ENCODE measurements at regions not wholly inside any gene's neighbourhood (a gene's known extent, or its start where the extent isn't known, plus 50 kb on each side); places are given as distances from the start of the nearest gene placed in this dataset.

GRCh38 chr12:54719691-54720090, 71.5 kb upstream of the DCD start:
- TF ChIP-seq POLR2A (IDR thresholded peaks at IDR 0.05), result no peak
- TF ChIP-seq CTCF (IDR thresholded peaks at IDR 0.05), result no peak
